Hepatocyte (in vitro differentiated cells): ENCODE measurements at regions not wholly inside any gene's neighbourhood (a gene's known extent, or its start where the extent isn't known, plus 50 kb on each side); places are given as distances from the start of the nearest gene placed in this dataset.

Source experiments
- EZH2phosphoT487 ChIP-seq: fragments of 200-600 bp; sonication (generic); IDR thresholded peaks from one replicate; pipeline ENCODE4 v1.6.1; 2018; ENCODE audit warnings: antibody characterized with exemption, mild to moderate bottlenecking, low read depth, moderate library complexity; ENCODE audit not compliant: unreplicated experiment, severe bottlenecking
- TF ChIP-seq, protein P1 (sequence below): fragments of 200-600 bp; sonication (generic); IDR thresholded peaks from 2 replicates; pipeline ENCODE4 v1.5.1; 2016; ENCODE audit warnings: antibody characterized with exemption, mild to moderate bottlenecking; ENCODE audit not compliant: poor library complexity

DNA sequence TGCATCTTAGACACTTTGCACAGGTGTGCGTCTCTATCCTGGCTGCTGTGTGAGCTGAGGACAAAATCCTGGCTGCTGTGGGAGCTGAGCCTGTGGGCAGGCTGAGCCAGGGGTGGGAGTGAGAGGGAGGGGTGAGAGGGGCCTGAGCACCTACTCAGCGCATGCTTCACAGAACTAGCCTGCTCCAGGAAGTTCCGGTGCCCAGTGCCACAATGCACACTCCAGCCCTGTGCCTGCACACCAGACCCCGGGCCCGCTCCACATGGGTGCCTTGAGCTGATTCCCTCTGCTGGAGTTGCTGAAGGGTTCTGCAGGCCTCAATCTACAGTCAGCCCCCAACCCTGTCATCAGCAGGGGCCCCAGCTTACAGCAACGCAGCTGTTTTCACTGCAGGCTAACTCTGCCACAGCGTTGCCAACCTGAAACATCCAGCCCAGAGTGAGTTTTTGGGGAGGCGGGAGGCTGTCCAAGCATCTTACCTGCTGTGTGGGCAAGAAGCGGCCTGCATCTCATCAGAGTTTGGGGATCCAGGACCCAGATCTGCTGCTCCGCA is 1377.9 kb downstream of the TBC1D22A start:
- TF ChIP-seq, protein P1, sequence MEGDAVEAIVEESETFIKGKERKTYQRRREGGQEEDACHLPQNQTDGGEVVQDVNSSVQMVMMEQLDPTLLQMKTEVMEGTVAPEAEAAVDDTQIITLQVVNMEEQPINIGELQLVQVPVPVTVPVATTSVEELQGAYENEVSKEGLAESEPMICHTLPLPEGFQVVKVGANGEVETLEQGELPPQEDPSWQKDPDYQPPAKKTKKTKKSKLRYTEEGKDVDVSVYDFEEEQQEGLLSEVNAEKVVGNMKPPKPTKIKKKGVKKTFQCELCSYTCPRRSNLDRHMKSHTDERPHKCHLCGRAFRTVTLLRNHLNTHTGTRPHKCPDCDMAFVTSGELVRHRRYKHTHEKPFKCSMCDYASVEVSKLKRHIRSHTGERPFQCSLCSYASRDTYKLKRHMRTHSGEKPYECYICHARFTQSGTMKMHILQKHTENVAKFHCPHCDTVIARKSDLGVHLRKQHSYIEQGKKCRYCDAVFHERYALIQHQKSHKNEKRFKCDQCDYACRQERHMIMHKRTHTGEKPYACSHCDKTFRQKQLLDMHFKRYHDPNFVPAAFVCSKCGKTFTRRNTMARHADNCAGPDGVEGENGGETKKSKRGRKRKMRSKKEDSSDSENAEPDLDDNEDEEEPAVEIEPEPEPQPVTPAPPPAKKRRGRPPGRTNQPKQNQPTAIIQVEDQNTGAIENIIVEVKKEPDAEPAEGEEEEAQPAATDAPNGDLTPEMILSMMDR = no peak
- TF ChIP-seq EZH2phosphoT487 = no peak
